AG09319 (cell line): ENCODE measurements at regions not wholly inside any gene's neighbourhood (a gene's known extent, or its start where the extent isn't known, plus 50 kb on each side); places are given as distances from the start of the nearest gene placed in this dataset.

Experiments used
- DNase-seq: peaks from one replicate; pipeline ENCODE4 v3.0.0-alpha.2; 2010; ENCODE audit warnings: low read depth; ENCODE audit errors: extremely low read depth
- TF ChIP-seq, protein P1 (sequence below): IDR thresholded peaks from 2 replicates; pipeline ENCODE4 v1.5.1; 2011; ENCODE audit warnings: low read depth, mild to moderate bottlenecking, inconsistent platforms, low read length, moderate library complexity

DNA sequence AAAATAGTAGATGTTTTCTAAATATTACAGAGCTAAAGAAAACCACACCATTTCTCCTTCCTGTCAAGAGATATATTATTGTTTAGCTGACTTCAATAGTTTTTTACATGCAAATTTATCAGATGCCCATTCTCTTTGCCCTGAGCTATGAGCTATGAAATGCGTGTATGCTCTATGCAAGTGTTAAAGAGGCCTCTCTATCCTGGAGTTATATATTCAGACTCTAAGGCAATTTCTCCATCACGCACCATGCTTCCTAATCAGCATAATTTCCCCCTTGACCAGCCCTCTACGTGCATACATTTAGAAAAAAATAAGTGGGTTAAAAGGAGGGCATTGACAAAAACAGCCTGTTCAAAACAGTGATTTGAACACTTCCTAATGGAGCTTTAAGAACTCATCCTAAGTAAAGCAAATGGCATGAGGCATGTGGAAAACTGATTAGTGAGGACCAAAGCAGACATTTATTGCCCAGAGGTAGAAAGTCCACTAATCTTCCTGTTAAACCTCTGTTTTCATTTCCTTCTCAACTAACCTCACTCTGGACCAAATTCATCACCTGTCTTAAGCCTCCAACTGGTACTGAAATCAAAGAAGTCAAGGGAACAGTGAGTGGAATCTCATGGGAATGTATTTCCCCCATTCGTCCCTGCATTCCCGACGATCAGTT lies 565.8 kb upstream of the PKN2 start:
- no peak for DNase-seq
- TF ChIP-seq, protein P1, sequence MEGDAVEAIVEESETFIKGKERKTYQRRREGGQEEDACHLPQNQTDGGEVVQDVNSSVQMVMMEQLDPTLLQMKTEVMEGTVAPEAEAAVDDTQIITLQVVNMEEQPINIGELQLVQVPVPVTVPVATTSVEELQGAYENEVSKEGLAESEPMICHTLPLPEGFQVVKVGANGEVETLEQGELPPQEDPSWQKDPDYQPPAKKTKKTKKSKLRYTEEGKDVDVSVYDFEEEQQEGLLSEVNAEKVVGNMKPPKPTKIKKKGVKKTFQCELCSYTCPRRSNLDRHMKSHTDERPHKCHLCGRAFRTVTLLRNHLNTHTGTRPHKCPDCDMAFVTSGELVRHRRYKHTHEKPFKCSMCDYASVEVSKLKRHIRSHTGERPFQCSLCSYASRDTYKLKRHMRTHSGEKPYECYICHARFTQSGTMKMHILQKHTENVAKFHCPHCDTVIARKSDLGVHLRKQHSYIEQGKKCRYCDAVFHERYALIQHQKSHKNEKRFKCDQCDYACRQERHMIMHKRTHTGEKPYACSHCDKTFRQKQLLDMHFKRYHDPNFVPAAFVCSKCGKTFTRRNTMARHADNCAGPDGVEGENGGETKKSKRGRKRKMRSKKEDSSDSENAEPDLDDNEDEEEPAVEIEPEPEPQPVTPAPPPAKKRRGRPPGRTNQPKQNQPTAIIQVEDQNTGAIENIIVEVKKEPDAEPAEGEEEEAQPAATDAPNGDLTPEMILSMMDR = no peak

DNA sequence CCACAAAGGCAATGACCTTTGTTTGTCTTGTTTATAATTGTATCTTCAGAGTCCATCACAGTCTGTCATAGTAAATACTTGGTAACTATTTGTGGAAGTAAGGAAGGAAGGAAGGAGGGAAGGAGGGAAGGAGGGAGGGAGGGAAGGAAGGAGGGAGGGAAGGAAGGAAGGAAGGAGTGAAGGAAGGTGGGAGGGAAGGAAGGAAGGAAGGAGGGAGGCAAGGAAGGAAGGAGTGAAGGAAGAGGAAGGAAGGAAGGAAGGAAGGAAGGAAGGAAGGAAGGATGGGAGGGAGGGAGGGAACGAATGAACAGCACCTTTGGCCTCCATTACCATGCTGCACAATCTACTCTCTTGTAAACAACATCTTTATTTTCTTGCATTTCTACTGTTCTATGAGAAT lies 559.5 kb upstream of the PKN2 start:
- DNase-seq = no peak
- TF ChIP-seq, protein P1 = no peak

DNA sequence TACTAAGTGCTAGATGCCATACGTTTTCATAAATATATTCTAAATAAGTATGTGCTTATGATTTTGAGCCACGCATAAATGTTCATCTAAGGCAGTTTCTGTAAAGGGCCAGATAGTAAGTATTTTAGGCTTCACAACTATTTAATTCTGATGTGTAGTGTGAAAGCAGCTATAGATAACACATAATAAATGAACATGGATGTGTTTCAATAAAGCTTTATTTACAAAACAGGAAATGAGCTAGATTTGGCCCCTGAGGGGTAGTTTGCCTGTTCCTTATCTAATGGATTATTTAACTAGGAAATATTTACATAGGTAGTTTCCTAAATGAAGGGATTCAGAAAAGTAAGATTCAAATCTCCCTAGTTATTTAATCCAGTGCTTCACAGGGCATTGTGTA lies 557.6 kb upstream of the PKN2 start:
- TF ChIP-seq, protein P1 = no peak
- no peak for DNase-seq

DNA sequence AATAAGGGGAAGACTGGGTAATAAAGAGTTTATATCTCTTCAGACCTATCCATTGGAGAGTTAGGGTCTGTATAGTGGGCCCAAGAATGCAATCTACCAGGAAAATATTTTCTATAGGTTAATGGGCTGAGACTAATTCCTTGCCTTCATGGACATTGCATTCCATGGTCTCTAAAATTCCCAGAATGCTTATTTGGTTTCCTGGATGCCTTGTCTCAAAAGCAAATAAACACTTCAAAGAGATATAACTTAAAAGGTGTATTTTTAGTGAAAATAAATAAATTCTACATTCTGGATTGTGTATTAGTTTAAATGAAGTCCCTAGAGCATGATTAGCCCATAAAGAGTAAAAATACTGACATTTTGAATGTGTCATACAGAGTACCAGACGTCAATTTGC lies 550.1 kb upstream of the PKN2 start:
- no peak for DNase-seq
- TF ChIP-seq, protein P1 = no peak

DNA sequence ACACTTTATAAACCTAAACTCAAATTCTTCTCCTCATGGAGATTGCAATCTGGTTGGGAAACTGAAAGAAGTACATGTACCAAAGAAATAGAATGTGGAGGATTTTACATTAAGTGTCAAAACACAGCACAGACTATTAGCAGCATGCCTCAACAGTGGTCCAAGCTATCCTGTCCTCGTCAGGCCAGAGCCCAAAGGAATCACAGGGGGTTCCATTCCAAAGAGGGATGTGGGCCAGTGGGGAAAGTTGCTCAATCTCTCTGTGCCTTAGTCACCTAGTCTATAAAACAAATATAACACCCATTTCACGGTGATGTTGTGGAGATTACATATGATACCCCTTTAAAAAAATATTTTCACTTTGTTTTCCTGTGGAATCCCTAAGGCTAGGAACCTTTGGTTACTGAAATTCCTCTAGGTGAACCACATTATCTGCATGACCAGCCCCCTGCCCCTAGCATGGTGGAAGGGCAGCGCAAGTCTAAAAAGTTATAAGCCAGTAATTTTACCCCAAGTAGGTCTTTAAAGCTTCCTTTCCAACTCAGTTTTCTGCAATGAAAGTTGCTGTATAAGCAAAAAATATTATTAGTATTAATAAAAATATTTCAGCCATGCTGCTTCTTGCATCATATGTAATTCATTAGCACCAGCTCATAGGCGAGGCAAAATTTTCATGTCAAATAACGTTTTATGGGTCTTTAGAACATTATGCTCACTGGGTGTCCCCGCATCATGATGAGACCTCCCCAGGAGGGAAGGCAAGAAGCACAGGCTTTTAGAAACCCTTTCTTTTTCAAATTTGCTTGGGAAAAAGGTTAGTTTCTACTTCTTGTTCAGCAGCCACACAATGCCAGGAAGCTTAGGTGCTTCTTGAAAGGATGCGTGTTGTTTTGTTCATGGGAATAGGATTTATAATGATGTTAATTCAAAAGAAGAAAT lies 548.8 kb upstream of the PKN2 start:
- TF ChIP-seq, protein P1 = no peak
- DNase-seq = no peak

DNA sequence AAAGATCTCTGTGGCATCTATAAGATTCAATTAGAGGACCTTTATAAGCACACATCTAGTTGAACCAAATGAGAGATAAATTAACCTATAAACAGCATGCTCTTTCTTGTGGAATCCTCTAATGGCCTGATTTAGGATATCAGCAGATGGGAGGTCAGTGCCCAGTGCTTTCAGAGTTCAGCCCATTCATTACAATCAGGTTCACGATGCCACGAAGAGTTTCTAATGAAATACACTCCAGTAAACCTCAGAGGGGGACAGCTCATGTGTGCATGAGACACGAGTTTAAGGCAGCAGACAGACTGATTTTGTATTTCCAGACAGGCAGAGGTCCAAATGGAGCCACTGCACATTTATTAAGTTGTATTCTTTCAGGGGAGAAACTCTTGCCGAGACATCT lies 544.4 kb upstream of the PKN2 start:
- DNase-seq = no peak
- TF ChIP-seq, protein P1 = no peak

DNA sequence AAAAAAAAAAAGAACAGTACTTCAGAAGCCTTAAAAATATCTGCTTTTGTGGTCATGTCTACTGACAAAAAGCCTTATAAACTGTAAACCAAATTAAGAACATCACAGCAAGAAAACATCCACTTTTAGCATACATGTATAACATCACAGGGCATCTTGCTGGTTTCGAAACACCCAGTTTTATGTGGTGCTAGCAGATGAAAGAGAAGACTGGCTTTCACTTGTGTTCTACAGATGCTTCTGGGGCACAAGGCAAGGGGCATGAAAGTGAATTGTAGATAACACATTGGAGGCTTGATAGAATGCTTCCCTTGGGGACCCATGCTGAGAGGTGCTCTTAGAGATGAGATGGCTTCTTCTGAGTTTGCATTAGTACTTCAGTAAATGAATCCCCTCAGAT lies 543.7 kb upstream of the PKN2 start:
- TF ChIP-seq, protein P1 = no peak

More for the DNA sequence above, 543.7 kb upstream of the PKN2 start:
- DNase-seq = no peak
